Thymus (tissue), 11 donors: ENCODE measurements at regions not wholly inside any gene's neighbourhood (a gene's known extent, or its start where the extent isn't known, plus 50 kb on each side); places are given as distances from the start of the nearest gene placed in this dataset.

Experiments
- DNase-seq, 9 donors: peaks; one replicate each; pipeline ENCODE4 v3.0.0-alpha.2; 2013; ENCODE audit warnings: low spot score in 9 of 9, low read depth in 6 of 9, missing footprints in 1 of 9
- H3K27ac ChIP-seq, 2 donors: one replicate each; pipeline ENCODE4 v1.5.1; 2013; ENCODE audit warnings: control low read depth in 1 of 2, low read depth in 1 of 2, low read length in 1 of 2, mild to moderate bottlenecking in 1 of 2, moderate library complexity in 1 of 2
- H3K27me3 ChIP-seq, 2 donors: one replicate each; pipeline ENCODE4 v1.5.1; 2013; ENCODE audit warnings: low read length in 1 of 2; ENCODE audit not compliant: control insufficient read depth in 2 of 2, insufficient read depth in 1 of 2
- H3K36me3 ChIP-seq, 2 donors: one replicate each; pipeline ENCODE4 v1.5.1; 2013; ENCODE audit warnings: low read length in 1 of 2, mild to moderate bottlenecking in 1 of 2, moderate library complexity in 1 of 2; ENCODE audit not compliant: control insufficient read depth in 2 of 2, insufficient read depth in 2 of 2
- H3K4me1 ChIP-seq, 2 donors: one replicate each; pipeline ENCODE4 v1.5.1; 2013; ENCODE audit warnings: low read length in 2 of 2; ENCODE audit not compliant: control insufficient read depth in 2 of 2, insufficient read depth in 2 of 2
- H3K4me3 ChIP-seq, 2 donors: one replicate each; pipeline ENCODE4 v1.5.1; 2013; ENCODE audit warnings: low read length in 2 of 2, control low read depth in 1 of 2, mild to moderate bottlenecking in 1 of 2
- H3K9me3 ChIP-seq, 2 donors: one replicate each; pipeline ENCODE4 v1.5.1; 2013; ENCODE audit warnings: low read length in 1 of 2, mild to moderate bottlenecking in 1 of 2; ENCODE audit not compliant: control insufficient read depth in 2 of 2, insufficient read depth in 1 of 2
- WGBS: extraction: QIAGEN DNeasy Blood & Tissue Kit; methylation state at CpG from one replicate; pipeline ENCODE4 v1.1.7; 2013; 5-methylcytosine and 5-hydroxymethylcytosine counted together
- donor health status: healthy.

- Histone ChIP-seq H3K4me1 (peaks cover 7 to 42% of the 10 kb centered on the region in 2 donors), H3K27me3 (peaks cover 0 to 3% of the 10 kb centered on the region in 2 donors), H3K4me3 (no peak overlapping the region), H3K9me3 (peaks cover 4 to 12% of the 10 kb centered on the region in 2 donors), H3K36me3 (no peaks in the 10 kb centered on the region), H3K27ac (no peak overlapping the region)
- DNase-seq: no peak
- 95% methylated on average over 1 of the region's 1 CpG for WGBS
Measured at GRCh38 chr16:89027281-89027680, 50.3 kb upstream of the CBFA2T3 start.

- peaks cover 0 to 9% of the 10 kb centered on the region in 2 donors for H3K27me3 ChIP-seq
- no peaks in the 10 kb centered on the region for H3K36me3 ChIP-seq
- DNase-seq: peak in 5 of 9 donors; percentile 66 to 88 (median 74)
- peak overlapping the region; percentile 58 to 80 for H3K27ac ChIP-seq
- WGBS: 29% methylated on average over 24 of the region's 24 CpGs
- peak overlapping the region in 1 of 2 donors; percentile 6 for H3K4me3 ChIP-seq
- peaks cover 39 to 53% of the 10 kb centered on the region in 2 donors for H3K4me1 ChIP-seq
- peaks cover 1 to 14% of the 10 kb centered on the region in 2 donors for H3K9me3 ChIP-seq
Measured at GRCh38 chr16:89031715-89032659, 55.0 kb upstream of the CBFA2T3 start.

GRCh38 chr16:89033304-89033703 is 56.3 kb upstream of the CBFA2T3 start:
- H3K27me3 ChIP-seq: peaks cover 0 to 22% of the 10 kb centered on the region in 2 donors
- no peak for DNase-seq
- 87% methylated on average over 10 of the region's 10 CpGs for WGBS

GRCh38 chr16:89033796-89034572 is 57.0 kb upstream of the CBFA2T3 start:
- WGBS: 95% methylated on average over 31 of the region's 31 CpGs
- peaks cover 0 to 28% of the 10 kb centered on the region in 2 donors for H3K27me3 ChIP-seq
- H3K36me3 ChIP-seq: no peaks in the 10 kb centered on the region
- H3K4me1 ChIP-seq: peaks cover 39 to 56% of the 10 kb centered on the region in 2 donors
- no peak overlapping the region for H3K4me3 ChIP-seq
- no peak overlapping the region for H3K27ac ChIP-seq
- no peak for DNase-seq
- H3K9me3 ChIP-seq: peaks cover 1 to 20% of the 10 kb centered on the region in 2 donors

More at GRCh38 chr16:89033304-89033703, 56.3 kb upstream of the CBFA2T3 start:
- Histone ChIP-seq H3K36me3 (no peaks in the 10 kb centered on the region), H3K4me3 (no peak overlapping the region), H3K9me3 (peaks cover 1 to 20% of the 10 kb centered on the region in 2 donors), H3K27ac (no peak overlapping the region), H3K4me1 (peaks cover 39 to 56% of the 10 kb centered on the region in 2 donors)

- H3K27ac ChIP-seq: no peak overlapping the region
- peaks cover 0 to 34% of the 10 kb centered on the region in 2 donors for H3K27me3 ChIP-seq
- no peaks in the 10 kb centered on the region for H3K36me3 ChIP-seq
- H3K4me3 ChIP-seq: no peak overlapping the region
- peaks cover 39 to 56% of the 10 kb centered on the region in 2 donors for H3K4me1 ChIP-seq
- no peak for DNase-seq
- WGBS: 63% methylated on average over 10 of the region's 10 CpGs
- peaks cover 1 to 20% of the 10 kb centered on the region in 2 donors for H3K9me3 ChIP-seq
Measured at GRCh38 chr16:89034573-89034961, 57.6 kb upstream of the CBFA2T3 start.

- no peaks in the 10 kb centered on the region for H3K36me3 ChIP-seq
- peaks cover 1 to 21% of the 10 kb centered on the region in 2 donors for H3K9me3 ChIP-seq
- peak in 2 of 9 donors; percentile 24 to 67 for DNase-seq
- no peak overlapping the region for H3K4me3 ChIP-seq
- H3K4me1 ChIP-seq: peaks cover 39 to 56% of the 10 kb centered on the region in 2 donors
- 57% methylated on average over 23 of the region's 23 CpGs for WGBS
- peaks cover 0 to 35% of the 10 kb centered on the region in 2 donors for H3K27me3 ChIP-seq
- H3K27ac ChIP-seq: no peak overlapping the region
Measured at GRCh38 chr16:89034971-89035668, 58.1 kb upstream of the CBFA2T3 start.

- no peak for DNase-seq
- Histone ChIP-seq H3K4me3 (no peak overlapping the region), H3K4me1 (peaks cover 39 to 56% of the 10 kb centered on the region in 2 donors), H3K36me3 (no peaks in the 10 kb centered on the region), H3K9me3 (peaks cover 1 to 24% of the 10 kb centered on the region in 2 donors), H3K27me3 (peaks cover 0 to 35% of the 10 kb centered on the region in 2 donors), H3K27ac (no peak overlapping the region)
- WGBS: 93% methylated on average over 22 of the region's 22 CpGs
Measured at GRCh38 chr16:89035669-89036570, 57.7 kb upstream of the ACSF3 start.

- WGBS: 94% methylated on average over 15 of the region's 15 CpGs
- H3K27me3 ChIP-seq: peaks cover 0 to 37% of the 10 kb centered on the region in 2 donors
- peaks cover 0 to 19% of the 10 kb centered on the region in 2 donors for H3K9me3 ChIP-seq
- peaks cover 36 to 51% of the 10 kb centered on the region in 2 donors for H3K4me1 ChIP-seq
- no peak for DNase-seq
- H3K4me3 ChIP-seq: no peak overlapping the region
- no peak overlapping the region for H3K27ac ChIP-seq
- no peaks in the 10 kb centered on the region for H3K36me3 ChIP-seq
Measured at GRCh38 chr16:89036776-89037175, 56.9 kb upstream of the ACSF3 start.
